ENCODE measurements at regions not wholly inside any gene's neighbourhood (a gene's known extent, or its start where the extent isn't known, plus 50 kb on each side); places are given as distances from the start of the nearest gene placed in this dataset.
A peak's percentile ranks its signal among the peaks of the same experiment; 100 is the strongest.

GRCh38 chr6:127051571-127052260 lies 66.8 kb upstream of the RSPO3 start:
- H3K4me3 ChIP-seq (ENCODE audit: control insufficient read depth, low read depth, low read length) = no peak overlapping the region
- DNase-seq (ENCODE audit: low read depth) = peak; percentile 57
- TF ChIP-seq CTCF (conservative IDR thresholded peaks at IDR 0.05; ENCODE audit: control insufficient read depth, insufficient read depth, low read depth, low read length) = no peak

DNA sequence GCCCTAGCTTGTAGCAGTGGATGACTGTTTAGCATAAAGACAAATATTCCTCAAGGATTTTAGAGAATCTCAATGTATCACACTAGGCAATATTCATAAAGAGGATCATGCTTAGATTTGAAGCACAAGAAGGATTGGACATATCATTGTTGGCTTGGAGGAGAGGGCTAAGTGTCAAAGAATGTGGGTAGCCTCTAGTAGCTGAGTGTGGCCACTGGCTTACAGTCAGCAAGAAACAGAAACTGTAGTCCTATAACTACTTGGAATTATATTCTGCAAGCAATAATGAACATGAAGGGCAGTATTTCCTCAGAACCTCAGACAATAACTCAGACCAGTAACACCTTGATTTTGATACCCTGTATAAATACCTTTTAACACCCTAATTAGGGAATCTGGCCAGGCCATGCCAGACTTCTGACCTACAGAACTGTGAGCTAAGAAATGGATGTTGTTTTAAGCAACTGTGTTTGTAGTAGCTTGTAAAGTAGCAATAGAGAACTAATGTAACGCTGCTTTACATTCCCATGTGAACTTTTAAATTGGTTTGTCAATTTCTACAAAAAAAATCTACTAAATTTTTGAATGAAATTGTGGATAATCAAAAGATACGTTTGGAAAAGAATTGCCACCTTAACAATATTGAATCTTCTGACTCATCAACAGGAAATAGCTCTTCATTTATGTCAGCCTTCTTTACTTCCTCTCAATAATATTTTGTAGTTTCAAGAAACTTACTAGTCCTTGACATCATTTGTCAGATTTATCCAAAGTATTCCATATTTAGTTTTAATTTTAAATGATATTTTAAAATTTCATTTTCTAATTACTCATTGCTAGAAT lies 65.2 kb upstream of the RSPO3 start:
- H3K4me3 ChIP-seq (ENCODE audit: control insufficient read depth, low read depth, low read length) = no peak overlapping the region
- TF ChIP-seq CTCF (conservative IDR thresholded peaks at IDR 0.05; ENCODE audit: control insufficient read depth, insufficient read depth, low read depth, low read length) = no peak
- peak; percentile 19 for DNase-seq (ENCODE audit: low read depth)

- DNase-seq (ENCODE audit: low read depth) = no peak
- TF ChIP-seq CTCF (conservative IDR thresholded peaks at IDR 0.05; ENCODE audit: control insufficient read depth, insufficient read depth, low read depth, low read length) = no peak
- H3K4me3 ChIP-seq (ENCODE audit: control insufficient read depth, low read depth, low read length) = no peak overlapping the region
These were observed 64.6 kb upstream of the RSPO3 start for GRCh38 chr6:127053875-127054235.

DNA sequence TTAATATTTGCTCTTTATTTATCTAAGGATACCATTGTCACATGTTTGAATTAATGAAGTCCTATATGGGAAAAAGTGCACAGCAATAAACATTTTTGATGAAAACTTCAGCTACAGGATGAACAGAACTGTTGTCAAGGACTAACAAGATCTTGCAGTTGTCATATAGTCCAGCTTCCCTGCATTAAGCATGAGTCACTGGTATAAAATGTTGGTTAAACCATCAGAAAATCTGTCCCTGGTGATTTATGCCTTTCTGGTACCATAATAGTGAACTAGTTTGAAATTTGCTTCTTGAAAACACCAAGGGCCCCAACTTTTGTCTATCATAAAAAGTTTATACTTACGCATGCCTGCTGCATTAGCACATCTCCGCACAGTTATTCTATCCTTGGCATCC lies 60.4 kb upstream of the RSPO3 start:
- no peak for TF ChIP-seq CTCF (conservative IDR thresholded peaks at IDR 0.05; ENCODE audit: control insufficient read depth, insufficient read depth, low read depth, low read length)
- peak; percentile 64 for DNase-seq (ENCODE audit: low read depth)
- no peak overlapping the region for H3K4me3 ChIP-seq (ENCODE audit: control insufficient read depth, low read depth, low read length)

GRCh38 chr6:127058936-127059335 lies 59.5 kb upstream of the RSPO3 start:
- H3K4me3 ChIP-seq (ENCODE audit: control insufficient read depth, low read depth, low read length) = no peak overlapping the region
- no peak for DNase-seq (ENCODE audit: low read depth)
- TF ChIP-seq CTCF (conservative IDR thresholded peaks at IDR 0.05; ENCODE audit: control insufficient read depth, insufficient read depth, low read depth, low read length) = no peak

Data from fibroblast of mammary gland (primary cell).